NB4 (cell line): ENCODE measurements at regions not wholly inside any gene's neighbourhood (a gene's known extent, or its start where the extent isn't known, plus 50 kb on each side); places are given as distances from the start of the nearest gene placed in this dataset.

ENCODE experiments used
- CTCF ChIP-seq: IDR thresholded peaks from one replicate; pipeline ENCODE4 v1.5.1; 2012; ENCODE audit warnings: low read depth, low read length
- POLR2A ChIP-seq: IDR thresholded peaks from 2 replicates; pipeline ENCODE4 v1.6.1; 2011; ENCODE audit warnings: mild to moderate bottlenecking; ENCODE audit not compliant: insufficient read length; ENCODE audit errors: extremely low read depth

- peak; percentile 88 for TF ChIP-seq CTCF
- TF ChIP-seq POLR2A, result no peak
Measured at GRCh38 chr6:14046476-14047068, 71.0 kb upstream of the CD83 start.
